HG02870 (cell line): ENCODE measurements at regions not wholly inside any gene's neighbourhood (a gene's known extent, or its start where the extent isn't known, plus 50 kb on each side); places are given as distances from the start of the nearest gene placed in this dataset.
"Not testable (repeated sequence)": the region's sequence is repeated elsewhere in the genome, so short reads cannot be mapped to it uniquely, and the experiment has no call there.

Experiments
- ATAC-seq: cut with Tn5 transposase; IDR thresholded peaks from one replicate; pipeline ENCODE4 v1.9.1; 2021; ENCODE audit warnings: mild to moderate bottlenecking, moderate library complexity; ENCODE audit not compliant: unreplicated experiment

GRCh38 chr10:91080776-91081175 is 139.7 kb upstream of the PCGF5 start:
- ATAC-seq: no peak

GRCh38 chr10:91082447-91082846 is 138.0 kb upstream of the PCGF5 start:
- no peak for ATAC-seq

GRCh38 chr10:91088300-91089140 is 131.9 kb upstream of the PCGF5 start:
- no peak for ATAC-seq

- no peak for ATAC-seq
Observed at GRCh38 chr10:91090761-91091529, 129.5 kb upstream of the PCGF5 start.

DNA sequence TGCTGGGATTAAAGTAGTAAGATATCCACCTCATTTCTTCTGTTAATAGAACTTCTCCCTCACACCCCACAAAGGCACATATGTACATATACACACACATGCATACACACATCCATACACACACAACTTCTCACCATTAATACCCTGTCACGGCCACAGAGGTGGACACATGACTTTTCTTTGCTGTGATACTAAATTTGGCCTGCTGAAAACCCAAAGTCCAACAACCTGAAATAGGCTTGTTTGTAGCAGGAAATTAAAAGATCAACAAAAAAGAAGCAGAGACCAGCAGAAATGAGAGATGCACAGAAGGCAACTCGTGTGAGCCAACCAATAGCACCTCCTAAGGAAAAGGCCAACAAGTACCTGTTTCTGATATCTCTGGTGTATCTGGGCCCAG is 128.7 kb upstream of the PCGF5 start:
- no peak for ATAC-seq

DNA sequence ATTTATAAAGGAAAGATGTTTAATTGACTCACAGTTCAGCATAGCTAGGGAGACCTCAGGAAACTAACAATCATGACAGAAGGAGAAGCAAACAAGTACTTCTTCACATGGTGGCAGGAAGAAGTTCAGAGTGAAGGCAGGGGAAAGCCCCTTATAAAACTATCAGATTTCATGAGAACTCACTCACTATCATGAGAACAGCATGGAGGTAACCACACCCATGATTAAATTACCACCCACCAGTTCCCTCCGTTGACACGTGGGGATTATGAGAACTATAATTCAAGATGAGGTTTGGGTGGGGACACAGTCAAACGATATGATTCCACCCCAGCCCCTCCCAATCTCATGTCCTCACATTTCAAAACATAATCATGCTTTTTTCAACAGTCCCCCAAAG is 124.2 kb upstream of the PCGF5 start:
- ATAC-seq: no peak

DNA sequence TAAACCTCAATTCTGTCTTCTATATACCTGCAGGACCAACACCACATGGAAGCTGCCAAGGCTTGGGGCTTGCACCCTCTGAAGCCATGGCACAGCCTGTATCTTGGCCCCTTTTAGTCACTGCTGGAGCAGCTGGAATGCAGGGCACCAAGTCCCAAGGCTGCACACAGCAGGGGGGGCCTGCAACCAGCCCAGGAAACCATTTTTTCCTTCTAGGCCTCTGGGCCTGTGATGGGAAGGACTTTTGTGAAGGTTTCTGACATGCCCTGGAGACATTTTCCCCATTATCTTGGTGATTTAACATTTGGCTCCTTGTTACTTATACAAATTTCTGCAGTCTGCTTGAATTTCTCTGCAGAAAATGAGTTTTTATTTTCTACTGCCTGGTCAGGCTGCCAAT is 123.2 kb upstream of the PCGF5 start:
- no peak for ATAC-seq

- not testable (repeated sequence) for ATAC-seq
Observed at GRCh38 chr10:91098021-91098420, 122.4 kb upstream of the PCGF5 start.

GRCh38 chr10:91103384-91104192 is 116.9 kb upstream of the PCGF5 start:
- peak; percentile 34 for ATAC-seq

GRCh38 chr10:91104193-91105041 is 116.0 kb upstream of the PCGF5 start:
- ATAC-seq: peak; percentile 49

- ATAC-seq: peak; percentile 29
Observed at GRCh38 chr10:91105269-91105668, 115.2 kb upstream of the PCGF5 start.

GRCh38 chr10:91108820-91109219 is 111.6 kb upstream of the PCGF5 start:
- no peak for ATAC-seq

DNA sequence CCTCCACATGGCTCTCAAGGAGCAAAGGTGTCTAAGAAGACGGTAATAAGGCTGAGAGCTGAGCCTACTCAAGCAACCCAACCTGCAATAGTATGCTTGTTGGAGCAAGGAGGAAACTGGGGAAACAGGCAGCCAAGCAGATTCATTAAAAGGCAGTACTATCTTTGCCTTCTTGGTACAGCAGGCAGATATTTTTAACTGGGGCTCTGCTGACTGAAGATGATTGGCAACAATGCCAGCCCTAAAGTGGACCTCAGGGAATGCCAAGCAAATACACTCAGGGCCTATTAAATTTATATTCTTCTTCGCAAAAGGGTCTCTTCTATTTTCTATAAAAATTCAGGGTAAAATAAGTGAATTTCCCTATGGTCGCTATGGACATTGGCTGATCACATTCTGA is 109.4 kb upstream of the PCGF5 start:
- ATAC-seq: no peak

DNA sequence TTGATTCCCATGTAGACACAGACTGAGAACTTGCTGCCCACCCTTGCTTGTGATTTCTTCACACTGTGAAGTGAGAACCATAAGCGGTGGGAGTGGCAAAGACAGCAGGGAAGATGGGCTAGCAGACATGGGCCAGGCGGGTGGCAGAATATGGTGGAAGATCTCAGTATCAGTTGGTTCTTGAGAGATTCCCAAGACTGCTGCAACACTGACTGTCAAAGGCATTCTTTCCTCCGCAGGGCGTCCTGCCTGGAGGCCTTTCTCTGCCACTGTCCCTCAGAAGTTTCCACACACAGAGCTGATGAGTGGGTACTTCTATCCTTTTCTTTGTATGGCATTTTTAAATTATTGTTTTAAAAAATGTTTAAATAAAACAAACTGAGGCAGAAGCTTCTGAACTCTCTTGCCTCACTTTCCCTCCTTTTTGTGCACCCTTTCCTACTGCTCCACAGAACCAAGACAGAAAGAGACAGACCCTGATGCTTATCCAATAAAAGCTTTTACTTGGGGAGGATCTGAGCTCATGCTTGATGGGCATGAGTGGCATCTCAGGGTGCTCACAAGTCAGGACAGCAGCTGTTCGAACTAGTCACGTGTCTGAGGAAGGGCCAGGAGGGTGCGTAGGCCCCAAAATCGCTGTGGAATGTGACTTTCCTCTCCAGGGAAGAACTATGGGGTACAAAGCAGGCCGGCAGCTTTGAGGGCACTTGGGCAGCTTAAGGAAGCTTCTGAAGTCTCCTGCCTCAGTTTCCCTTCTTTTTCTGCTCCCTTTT is 104.7 kb upstream of the PCGF5 start:
- ATAC-seq: no peak

GRCh38 chr10:91117505-91117904 is 103.0 kb upstream of the PCGF5 start:
- no peak for ATAC-seq

- ATAC-seq: no peak
Observed at GRCh38 chr10:91120348-91120747, 100.1 kb upstream of the PCGF5 start.

GRCh38 chr10:91123261-91123660 is 97.2 kb upstream of the PCGF5 start:
- no peak for ATAC-seq

GRCh38 chr10:91124016-91124415 is 96.4 kb upstream of the PCGF5 start:
- no peak for ATAC-seq

GRCh38 chr10:91126471-91126870 is 94.0 kb upstream of the PCGF5 start:
- no peak for ATAC-seq
